GM19438 (cell line): ENCODE measurements at regions not wholly inside any gene's neighbourhood (a gene's known extent, or its start where the extent isn't known, plus 50 kb on each side); places are given as distances from the start of the nearest gene placed in this dataset.
A peak's percentile ranks its signal among the peaks of the same experiment; 100 is the strongest.

Source experiments
- ATAC-seq: cut with Tn5 transposase; IDR thresholded peaks from one replicate; pipeline ENCODE4 v1.9.1; 2021; ENCODE audit warnings: low read depth; ENCODE audit not compliant: unreplicated experiment

DNA sequence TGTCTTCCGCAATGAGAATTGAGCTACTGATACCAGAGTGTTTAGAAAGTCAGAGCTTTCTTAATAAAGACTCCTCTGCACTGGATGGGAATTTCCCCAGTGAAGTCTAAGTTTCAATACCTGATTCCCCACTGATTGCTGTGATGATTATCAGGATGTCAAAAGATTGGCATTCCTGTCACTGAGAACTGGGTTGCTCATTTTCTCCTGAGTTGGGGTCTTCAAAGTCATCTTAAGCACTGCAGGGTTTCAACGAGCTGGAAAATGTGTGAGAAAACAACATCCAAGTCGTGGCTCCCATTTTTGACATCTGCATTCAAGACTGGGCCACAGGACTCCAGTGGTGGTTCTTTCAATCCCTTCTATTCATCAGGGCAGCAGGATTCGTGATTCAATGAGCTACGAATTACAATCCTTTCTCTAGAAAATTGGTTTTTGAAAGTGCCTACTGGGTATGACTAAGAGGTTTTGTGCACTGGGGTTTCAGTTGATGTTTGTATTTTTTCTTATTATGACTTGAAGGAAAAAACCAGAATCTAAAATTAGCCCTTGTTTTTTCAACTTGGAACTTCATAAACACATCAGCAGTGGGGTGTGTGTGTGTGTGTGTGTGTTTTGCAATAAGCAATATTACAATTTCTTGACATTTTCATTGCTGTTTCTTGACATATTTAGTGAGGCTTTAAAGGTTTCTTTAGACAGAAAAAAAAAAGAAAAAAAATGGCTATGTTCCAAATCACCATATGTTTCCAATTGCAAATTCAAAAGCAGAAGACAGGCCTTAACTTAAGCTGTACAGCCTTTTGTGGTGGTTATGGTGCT lies 233.0 kb downstream of the FAM76B start:
- ATAC-seq: peak; percentile 76

DNA sequence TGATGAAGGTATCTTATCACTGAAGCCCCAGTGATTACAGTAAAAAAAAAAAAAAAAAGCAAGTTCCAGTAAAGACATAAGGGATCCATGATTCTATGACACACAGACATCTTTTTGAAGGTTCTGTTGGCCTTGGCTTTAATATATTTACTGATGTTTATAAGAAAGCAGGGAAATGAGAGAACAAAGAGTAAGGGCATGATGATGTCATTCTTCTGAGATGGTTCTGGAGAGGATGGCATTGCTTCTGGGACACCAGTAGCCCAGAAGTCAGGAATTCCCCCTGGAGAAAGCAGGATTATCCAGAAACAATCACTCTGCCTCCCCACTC lies 233.6 kb downstream of the FAM76B start:
- no peak for ATAC-seq

DNA sequence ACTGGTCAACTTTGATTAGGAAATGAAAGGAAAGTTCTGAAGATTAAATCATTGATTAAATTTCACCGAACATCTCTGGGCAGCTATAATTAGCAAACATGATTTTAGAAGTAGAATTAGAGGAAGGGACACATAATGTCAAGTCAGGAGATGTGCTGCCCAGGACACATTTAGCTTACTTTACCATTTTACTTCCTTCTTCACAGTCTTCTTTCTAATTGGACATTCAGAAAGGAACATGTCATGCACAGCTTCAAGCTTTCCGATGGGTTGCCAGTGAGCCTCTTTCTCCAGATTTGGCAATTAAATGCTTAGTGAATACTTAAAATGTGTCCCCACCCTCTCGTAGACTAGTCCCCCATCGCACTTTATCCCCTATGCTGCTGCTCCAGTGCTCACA lies 234.7 kb downstream of the FAM76B start:
- no peak for ATAC-seq

DNA sequence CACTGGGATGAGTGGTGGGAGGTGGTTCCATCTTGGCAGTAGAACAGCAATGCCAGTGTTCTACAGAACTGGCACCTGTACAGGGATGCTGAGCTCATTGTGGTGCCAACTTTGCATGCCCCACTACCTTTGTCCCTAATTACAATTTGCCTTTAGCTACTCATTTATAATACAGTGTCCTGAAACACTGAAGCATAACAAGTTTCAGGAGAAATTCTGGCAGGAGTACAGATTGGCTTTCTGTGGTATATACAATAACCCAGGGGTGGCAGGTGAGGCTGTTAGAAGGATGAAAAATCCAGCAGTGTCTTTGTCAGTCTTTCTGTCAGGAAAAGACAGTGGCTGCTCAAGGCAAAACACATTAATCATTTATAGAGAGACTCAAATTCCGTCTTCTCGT lies 240.3 kb downstream of the FAM76B start:
- ATAC-seq: no peak

DNA sequence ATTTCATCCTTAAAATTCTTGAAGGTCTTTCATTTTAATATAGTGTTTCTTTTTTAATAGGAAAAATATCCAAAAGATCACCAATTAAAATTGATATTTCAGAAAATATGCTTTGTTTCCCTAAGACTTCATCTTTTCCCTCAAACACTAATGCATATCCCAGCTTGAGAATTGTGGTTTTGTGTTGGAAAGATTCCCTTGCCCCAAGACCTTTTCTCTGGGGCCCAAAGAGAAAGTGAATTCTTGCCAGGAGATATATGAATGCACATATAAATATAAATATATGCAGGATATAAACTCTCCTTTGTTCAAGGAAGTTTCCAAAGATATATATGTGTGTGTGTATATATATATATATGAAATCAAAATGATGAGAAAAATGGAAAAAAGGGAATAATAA lies 241.2 kb downstream of the FAM76B start:
- ATAC-seq: no peak

DNA sequence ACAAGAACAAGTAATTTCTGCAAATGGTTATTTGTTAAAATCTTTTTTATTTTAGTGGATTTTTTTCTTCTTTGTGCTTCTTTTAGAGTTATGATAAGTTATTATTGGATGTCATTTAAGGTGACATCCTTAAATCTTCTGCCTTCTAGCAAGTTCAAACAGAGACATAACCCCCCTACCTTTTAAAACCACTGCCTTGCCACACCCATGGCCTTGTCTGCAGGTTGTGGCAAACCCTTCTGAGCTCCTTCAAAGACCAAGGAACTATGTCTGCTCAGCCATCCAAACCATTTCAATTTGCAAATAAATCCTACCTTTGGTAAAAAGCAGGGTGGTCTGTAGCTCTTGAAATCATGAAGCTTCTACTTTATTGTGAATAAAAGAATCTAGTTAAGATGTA lies 241.6 kb downstream of the FAM76B start:
- ATAC-seq: no peak

DNA sequence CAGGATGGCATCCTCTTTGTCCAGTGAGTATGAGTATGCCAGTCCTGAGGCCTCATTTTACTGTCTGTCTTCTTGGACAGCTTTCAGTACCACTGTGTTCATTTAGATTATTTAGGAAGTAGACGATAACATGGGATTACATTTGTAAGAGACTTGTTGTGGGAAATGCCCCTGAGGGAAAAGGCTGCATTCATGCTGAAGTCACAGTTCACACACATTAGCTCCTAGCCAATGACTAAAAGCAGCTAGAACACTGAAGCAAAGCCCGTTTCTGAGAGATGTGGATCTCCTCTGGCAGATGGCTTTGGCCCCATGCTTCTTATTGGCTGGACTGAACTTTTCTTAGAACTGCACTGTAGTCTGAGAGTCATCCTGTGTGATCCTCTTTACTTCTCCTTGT lies 242.4 kb downstream of the FAM76B start:
- no peak for ATAC-seq

DNA sequence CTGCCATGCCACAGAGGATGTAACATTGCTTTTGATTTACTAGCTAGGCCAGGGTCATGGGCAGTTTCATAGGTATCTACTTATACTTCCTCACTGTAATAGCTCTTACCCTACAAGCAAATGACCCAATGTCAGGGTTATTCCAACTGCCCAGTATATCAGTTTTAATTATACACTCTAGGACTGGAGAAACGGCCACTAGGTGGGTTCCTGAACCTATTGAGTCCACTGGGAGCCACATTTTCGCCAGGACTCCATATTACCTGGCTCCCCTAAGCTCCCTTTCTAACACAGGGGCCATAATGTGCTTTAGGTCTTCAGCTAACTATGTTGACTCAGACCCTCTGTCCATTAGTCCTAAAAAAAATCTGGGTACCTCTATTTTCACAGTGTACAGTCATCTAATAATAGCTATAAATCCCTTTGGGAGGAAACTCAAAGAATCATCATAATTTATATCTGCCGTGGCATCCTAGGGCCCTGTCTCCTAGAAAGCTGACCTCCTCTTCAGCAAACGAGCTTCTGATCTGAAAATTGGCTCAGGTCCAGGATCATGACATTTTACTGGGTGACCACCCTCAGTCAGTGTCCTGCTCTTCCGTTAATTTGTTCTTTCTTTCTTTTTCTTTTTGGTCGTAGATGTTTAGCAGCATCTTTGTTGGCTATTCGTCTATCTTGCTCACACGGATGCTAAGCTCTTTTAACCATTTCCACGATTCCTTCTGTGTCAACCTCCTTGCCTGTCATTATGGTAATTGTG lies 244.3 kb downstream of the FAM76B start:
- no peak for ATAC-seq

DNA sequence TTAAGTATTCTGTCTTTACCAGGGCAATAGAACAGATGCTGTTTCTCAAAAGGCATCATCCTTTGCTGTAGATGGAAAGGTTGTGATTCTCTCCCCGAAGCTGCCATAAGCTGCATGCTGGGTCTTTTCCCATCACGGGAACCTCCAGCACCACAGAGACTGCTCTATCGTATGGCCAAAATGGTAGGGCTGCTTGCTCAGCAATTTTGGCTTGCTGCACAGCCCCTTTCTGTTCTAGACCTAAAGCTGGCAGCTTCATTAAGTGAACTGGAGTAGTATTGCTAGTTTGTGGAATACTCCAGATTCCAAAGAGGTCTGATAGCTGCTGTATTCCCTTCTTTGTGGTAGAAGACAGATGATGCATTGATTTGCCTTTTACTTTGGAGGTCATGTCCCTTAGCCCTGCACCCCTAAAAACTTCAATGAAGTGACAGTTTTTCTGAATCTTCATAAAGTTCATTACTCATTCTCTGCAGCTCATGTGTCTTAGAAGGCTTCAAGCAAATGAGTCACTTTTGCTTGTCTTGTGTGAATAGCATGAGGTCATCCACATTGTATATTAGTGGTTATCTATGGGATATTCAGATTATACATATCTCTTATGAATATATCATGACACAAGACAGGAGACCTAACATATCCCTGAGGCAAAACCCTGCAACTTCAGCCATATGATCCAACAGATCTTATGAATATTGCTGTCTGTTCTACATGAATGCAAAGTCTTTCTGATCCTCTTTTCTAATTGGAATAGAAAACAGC lies 245.3 kb downstream of the FAM76B start:
- ATAC-seq: no peak

DNA sequence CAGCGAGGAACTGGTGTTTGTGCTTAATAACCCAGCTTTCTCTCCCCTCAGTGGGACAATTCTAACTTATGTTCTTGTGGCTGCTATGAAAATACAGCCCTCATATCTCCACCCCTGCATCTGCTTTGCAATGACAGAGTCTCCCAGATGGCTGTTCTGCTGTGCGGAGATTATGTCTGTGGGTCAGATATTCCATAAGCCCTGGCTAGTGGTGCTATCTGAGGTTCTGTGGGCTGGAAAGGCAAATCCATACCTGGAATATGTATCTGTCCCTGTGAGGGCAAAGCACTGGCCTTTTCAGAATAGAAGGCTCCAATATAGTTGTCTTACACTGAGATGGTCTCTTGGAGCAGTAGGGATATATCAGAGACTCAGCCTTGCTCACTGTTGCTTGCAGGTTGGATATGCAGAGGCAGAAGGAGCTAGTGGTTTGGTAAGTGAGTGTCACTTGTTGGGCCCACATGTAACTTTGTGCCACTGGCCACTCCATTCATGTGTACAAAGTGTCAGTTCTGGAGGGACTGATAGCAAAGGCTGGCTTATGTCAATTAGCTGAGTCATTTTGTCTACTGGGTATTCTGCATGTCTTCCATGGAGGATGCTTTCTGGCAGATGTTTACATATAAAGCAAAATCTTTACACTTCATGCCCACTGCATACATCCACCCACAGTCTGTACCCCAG lies 246.6 kb downstream of the FAM76B start:
- ATAC-seq: no peak

DNA sequence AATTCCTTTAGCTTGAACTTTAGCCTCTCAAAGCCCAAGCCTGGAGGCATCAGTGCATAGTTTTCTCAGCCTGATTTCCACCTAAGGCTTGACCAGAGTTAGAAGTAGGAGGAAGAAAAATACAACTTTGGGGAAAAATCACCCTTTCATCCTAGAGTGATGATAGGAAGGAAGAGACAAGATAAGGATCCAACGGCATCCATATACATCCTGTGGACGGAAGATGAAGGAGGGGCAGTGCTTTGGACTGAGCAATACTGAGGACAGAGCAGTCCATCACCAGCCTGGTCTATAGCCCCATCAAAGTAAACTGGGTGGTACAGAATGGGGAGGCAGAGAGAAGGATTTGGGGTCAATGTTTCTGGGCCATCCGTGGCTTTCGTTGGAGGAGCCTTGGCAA lies 247.9 kb downstream of the FAM76B start:
- ATAC-seq: no peak

DNA sequence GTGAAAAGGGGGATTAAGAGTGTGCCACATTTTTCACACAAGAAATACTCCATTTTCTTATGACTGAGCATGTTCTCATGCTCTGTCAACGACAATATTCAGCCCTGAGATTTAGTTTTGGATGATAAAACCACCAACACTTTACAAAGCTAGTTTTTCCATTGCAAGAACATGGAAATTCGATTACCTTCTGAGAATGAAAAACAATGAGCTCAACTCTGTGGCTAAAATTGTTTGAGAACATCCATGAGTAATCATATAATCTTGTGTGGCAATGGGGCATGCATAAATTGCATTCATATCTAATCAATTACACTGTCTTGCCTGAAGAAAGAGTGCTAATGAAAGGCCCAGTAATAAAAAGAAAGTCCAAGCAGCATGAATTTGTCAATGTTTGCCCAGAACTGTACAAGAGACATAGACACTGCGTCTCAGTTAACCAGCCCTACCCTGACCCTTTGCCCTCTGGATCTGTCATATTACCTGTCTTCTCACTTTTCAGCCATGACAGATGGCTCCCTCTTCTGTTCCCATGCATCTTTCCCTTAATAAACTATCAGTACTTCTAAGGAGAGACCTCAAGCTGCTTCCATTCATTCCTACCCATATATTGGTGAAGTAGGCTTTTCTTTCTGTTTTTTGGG lies 253.4 kb downstream of the FAM76B start:
- no peak for ATAC-seq

DNA sequence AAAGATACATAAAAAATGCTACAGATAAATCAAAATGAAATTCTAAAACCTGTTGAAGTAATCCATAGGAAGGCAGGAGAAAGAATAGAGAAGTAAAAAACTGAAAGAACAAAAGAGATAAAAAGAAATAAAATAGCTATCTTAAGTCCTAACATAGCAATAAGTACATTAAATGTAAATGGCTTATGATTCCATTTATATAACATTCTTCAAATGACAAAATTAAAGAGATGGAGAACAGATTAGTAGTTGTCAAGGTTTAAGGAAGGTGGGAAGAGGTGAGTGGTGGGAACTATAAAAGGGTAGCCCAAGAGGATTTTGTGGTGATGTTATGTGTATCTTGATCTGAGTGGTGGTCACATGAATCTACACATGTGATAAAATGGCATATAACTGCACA lies 254.8 kb downstream of the FAM76B start:
- no peak for ATAC-seq

DNA sequence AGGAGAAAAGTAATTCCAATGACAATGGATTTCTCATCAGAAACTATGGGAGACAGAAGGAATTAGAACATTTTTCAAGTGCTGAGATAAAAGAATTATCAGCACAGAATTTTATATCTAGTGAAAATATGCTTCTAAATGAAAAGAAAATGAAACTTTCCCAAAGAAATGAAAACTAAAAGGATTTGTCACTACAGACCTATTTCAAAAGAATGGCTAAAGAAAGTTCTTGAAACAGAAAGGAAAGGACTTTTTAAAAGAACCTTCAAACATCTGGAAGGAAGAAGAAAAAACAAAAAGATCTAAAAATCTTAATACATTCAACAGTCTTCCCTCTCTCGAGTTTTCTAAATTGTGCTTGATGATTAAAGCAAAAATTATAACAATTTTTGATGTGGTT lies 255.4 kb downstream of the FAM76B start:
- ATAC-seq: no peak

DNA sequence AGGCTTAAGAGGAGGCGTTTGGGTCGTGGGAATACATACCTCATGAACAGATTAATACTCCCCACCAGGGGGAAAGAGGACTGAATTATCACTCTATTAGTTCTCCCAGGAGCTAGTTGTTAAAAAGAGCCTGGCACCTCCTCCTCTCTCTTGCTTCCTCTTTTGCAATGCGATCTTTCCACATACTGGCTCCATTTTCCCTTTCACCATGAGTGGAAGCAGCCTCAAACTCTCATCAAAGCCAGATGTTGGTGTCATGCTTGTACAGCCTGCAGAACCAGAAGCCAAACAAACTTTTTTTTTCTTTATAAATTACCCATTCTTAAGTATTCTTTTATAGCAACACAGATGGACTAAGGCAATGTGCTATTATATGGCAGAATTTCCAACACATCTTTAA lies 258.5 kb downstream of the FAM76B start:
- no peak for ATAC-seq

DNA sequence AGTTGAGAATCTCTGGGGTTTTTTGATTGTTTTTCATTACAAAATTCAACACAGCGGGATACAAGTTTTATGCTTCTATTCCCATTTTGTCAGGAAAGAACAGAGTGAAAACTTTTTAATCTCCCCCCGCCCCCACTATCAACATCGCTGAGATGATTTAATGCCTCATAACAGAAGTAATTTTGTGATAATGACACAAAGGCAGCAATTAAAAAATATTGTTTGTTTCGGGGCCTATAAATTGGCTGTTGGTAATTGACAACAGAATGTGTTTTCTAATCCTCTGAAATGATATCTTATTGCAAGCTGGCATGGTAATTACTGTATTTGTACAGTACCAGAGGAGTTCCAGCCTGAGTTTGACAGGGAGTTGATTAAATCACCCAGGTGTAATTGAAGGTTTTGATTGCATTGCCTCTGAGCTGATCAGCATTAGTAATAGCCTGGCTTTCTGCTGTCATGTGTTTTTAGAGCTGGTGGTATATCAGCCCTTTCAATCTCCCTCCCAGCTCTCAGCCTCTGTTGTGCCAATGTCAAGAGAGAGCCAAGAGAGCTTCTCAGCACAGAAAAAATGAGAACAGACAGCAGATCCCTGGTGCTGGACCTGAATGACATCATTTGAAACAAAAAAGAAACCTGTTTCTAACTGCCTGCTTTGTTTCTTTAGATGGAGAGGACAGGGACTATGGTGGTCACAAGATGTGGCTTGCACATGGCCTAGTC lies 265.1 kb downstream of the FAM76B start:
- no peak for ATAC-seq

DNA sequence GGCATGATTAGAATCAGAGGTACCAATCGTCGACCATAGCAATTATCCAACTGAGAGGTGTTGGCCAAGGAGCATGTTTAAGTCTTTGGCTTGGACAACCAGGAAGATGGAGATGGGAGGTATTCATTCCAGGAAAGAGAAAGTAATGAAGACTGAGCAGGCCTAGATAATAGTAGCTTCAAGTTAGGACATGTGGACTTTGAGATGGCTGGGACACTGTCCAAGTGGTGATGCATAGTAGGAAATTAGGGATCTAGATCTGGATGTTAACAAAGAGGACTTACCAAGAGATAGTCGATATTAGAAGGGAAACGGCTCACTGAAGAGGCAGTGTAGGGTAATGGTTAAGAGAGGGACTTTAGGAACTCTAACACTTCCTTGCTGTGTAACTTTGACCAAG lies 266.7 kb downstream of the FAM76B start:
- ATAC-seq: no peak

DNA sequence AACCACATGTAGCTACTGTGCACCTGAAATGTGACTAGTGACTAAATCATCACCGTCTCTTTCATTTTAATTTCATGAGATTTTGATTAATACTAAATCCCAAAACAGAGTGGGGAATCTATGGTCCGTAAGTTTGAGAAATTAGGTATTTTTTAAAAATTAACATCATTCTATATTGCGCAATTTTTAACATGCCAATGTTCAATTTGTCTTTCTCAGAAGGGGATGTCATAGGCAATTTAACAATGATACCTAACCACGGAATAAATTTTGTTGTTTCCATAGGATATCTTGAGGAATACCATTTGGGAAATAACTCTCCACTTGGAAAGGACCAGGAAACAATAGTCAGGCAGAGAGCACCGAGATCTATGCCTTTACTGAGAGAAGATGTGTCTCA lies 267.7 kb downstream of the FAM76B start:
- no peak for ATAC-seq

DNA sequence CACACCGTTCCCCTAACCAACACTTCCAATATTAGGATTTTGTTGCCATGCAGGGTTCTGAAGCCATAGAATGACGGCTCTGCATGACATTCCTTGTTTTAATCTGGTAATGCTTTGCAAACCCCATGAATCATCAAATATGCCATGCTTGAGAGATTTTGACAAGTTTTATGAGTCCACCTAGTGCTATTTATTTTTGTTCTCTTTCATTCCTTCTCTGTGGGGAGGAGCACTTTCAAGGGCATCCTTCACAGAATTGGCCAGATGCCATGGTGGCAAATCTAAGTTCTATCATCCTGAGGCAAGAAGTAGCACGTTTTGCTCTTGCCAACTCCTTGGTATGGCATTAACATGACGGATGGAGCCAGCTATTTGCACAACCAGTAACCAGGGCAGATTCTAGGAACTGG lies 268.4 kb downstream of the FAM76B start:
- ATAC-seq: no peak
